ENCODE measurements at regions not wholly inside any gene's neighbourhood (a gene's known extent, or its start where the extent isn't known, plus 50 kb on each side); places are given as distances from the start of the nearest gene placed in this dataset.

DNA sequence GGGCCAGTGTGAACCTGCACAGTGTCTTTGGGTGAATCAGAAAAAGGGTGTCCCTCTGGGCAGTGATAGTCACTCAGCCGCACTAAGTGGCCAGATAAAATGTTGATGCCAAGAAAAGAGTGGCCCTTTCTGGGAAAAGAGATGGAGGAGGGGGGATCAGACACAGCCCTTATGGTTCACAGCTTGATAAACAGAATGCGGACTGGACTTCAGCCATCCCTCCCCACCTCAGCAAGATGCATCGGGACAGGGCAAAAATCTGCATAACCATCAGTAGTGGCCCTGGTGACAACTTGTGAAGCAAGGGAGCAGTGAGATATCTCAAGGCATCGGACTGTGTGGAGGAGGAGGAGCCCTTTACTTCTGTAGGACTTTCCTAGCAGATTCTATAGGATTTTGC, 353.8 kb upstream of the PLXNA2 start:
- FAIRE-seq: no peak

- FAIRE-seq: no peak
Measured at GRCh38 chr1:208599063-208599462, 354.9 kb upstream of the PLXNA2 start.

DNA sequence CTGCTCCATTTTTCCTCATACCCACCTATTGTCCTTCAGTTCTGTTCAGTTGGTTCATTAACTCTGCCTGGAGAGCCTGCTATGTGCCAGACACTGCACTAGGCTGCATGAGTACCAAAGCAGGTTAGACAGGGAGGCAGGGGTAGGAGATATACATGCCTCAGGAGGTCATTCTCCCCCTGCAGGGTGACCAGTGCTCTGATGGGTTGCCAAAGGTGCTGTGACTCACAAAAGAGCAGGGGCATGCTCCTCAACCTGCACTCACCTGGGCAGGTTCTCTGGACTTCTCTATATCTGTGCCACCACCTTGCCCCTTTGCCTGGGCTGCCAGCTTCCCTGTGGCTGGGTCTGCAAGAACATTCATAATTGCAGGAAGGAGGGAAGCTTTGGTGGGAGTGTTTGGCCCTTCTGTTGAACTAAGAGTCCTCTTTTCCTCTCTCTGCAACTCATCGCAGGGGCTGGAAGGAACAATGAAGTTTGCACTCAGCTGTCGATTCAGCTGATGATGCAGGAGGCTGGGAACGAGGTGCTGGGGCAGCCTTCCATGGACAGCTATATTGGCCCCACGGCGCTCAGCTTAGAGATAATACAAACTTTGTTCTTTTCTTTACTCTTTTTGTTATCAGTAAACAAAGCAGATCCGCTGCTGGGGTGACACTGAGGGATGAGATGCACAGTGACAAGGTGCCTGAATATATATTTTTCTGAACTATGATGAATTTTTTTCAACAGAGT, 356.4 kb upstream of the PLXNA2 start:
- FAIRE-seq: no peak

DNA sequence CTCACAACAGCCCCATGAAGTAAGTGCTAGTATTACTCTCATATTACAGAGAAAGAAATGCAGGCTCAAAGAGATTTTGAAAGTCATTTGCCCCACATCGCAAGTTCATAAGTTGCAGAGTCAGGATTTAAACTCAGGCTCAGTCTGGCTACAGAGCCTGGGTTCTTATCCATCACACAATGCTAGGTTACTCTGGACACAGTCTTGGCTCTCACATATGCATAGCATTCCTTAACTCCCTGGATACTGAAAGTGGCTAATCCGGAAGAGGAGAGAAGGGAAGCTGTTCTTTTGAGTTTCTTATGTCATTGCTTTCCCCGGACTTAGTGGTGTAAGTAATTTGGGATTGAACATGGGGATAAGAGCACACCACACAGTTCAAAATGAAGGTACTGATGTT, 357.4 kb upstream of the PLXNA2 start:
- no peak for FAIRE-seq

DNA sequence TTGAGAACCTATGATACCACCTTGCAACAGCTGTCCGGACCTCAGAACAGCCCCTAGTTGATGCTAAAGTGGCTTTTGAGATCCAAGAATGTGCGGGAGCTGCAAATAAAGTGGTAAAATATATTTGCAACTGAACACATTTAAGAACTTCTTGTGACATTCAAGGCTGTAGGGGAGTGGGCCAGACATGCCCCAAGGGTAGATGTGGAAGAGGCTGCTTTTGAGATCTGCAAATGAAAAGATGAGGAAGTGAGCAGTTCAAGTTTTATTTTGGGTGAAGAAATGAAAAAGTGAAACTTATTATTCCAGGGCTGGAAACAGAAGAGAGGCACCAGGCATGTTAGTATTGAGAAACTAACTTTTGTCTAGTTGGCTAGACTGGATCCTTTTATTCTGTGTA, 359.5 kb upstream of the PLXNA2 start:
- FAIRE-seq: no peak

DNA sequence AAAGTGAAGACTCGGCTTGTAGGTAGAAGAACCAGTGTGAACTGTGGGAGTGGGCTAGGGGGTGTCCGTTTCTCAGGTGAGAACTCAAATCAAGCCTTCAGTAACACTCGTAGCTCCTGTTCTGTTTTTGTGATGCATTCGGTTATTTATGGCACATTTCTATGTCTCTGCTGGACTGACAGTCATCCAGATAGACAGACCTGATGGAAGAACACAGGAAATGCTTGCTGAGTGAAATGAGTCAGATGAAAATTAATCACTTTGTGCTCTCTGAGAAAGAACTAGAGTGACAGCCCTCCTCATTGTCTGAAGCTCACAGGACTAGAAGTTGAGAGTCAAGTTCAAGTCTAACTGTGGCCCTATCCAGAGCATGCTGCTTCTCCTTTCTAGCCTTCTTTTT, 360.1 kb upstream of the PLXNA2 start:
- no peak for FAIRE-seq

- no peak for FAIRE-seq
Measured at GRCh38 chr1:208606959-208607358, 362.8 kb upstream of the PLXNA2 start.

GRCh38 chr1:208607616-208608015, 363.4 kb upstream of the PLXNA2 start:
- FAIRE-seq: no peak

GRCh38 chr1:208614610-208615009, 370.4 kb upstream of the PLXNA2 start:
- no peak for FAIRE-seq

GRCh38 chr1:208615371-208615770, 371.2 kb upstream of the PLXNA2 start:
- no peak for FAIRE-seq

DNA sequence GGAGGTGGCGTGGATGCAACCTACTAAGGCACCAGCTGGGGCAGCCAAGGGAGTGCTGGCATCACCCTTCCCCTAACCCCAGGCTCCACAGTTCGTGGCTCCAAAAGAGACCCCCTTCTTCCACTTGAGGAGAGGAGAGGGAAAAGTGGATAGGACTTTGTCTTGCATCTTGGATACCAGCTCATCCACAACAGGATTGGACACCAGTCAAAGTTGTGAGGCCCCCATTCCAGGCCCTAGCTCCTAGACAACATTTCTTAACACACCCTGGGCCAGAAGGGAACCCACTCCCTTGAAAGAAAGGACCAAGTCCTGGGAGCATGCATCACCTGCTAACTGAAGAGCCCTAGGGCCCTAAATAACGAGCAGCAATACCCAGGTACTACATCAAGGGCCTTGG, 372.6 kb upstream of the PLXNA2 start:
- FAIRE-seq: no peak

- no peak for FAIRE-seq
Measured at GRCh38 chr1:208628022-208628914, 384.1 kb upstream of the PLXNA2 start.

GRCh38 chr1:208631092-208631491, 386.9 kb upstream of the PLXNA2 start:
- no peak for FAIRE-seq

DNA sequence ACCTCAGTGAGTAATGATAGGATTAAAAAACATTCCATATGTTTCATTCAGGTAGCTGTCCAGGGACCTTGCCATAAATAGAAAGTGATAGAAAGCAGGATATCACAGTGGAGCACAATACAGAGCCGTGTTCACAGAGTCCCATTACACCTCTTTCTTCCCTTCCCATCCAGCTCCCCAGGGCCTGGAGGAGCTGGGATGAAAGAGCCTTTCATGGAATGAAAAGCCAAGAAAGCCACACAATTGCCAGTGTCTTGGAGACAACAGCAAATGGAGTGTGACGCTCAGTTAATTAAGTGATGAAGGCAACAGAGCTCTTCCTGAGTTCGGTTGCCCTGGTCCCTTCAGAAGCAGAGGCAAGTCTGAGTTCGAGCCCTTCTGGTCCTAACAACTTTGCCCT, 387.3 kb upstream of the PLXNA2 start:
- no peak for FAIRE-seq

- FAIRE-seq: no peak
Measured at GRCh38 chr1:208634346-208635140, 390.4 kb upstream of the PLXNA2 start.

- FAIRE-seq: no peak
Measured at GRCh38 chr1:208637181-208637580, 393.0 kb upstream of the PLXNA2 start.

GRCh38 chr1:208639382-208639781, 395.2 kb upstream of the PLXNA2 start:
- no peak for FAIRE-seq

DNA sequence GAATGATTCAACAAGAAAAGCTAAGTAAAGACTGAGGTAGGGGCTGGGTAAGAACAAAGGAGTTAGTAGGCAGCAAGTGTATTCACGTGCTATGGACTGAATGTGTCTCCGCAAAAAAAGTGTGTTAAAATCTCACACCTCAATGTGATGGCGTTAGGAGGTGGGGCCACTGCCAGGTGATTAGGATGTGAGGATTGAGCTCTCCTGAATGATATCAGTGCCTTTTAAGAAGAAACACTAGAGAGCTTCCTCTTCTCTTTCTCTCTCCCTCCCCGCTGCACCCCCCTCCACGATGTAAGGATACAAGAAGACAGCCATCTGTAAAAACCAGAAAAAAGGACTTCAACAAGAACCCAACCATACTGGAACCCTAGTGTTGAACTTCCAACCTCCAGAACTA, 396.1 kb upstream of the PLXNA2 start:
- no peak for FAIRE-seq

DNA sequence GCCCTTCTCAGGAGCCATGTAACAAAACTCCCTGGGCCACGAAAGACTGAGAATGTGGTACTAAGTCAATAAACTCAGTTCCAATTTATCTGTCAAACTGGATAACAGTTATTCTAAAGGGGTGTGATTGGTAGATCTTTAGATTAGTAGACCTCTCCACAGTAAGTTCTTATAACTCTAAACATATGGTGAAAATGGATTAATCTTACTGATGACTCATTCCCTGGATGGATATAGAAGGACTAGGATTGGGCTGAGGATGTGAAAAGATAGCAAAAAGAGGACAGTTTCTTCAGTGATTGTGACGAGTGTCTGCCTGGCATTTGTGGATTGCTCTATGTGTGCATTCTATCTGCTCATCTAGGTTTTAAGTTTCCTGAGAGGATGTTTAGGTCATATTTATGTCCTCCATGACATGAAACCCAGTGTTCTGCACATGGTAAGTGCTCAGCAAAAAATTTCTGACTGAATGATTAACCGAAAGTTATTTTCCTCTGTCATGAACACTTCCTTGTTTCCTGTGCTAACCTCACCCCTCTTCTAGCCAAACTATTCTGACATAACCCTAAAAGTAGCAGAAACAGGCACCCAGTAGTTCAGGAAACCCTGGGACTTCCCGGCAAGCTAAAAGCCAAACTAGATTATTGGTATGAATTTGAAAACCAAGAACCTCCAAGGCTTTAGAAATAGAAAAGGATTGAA, 397.5 kb upstream of the PLXNA2 start:
- no peak for FAIRE-seq

- FAIRE-seq: no peak
Measured at GRCh38 chr1:208643005-208643597, 398.9 kb upstream of the PLXNA2 start.

DNA sequence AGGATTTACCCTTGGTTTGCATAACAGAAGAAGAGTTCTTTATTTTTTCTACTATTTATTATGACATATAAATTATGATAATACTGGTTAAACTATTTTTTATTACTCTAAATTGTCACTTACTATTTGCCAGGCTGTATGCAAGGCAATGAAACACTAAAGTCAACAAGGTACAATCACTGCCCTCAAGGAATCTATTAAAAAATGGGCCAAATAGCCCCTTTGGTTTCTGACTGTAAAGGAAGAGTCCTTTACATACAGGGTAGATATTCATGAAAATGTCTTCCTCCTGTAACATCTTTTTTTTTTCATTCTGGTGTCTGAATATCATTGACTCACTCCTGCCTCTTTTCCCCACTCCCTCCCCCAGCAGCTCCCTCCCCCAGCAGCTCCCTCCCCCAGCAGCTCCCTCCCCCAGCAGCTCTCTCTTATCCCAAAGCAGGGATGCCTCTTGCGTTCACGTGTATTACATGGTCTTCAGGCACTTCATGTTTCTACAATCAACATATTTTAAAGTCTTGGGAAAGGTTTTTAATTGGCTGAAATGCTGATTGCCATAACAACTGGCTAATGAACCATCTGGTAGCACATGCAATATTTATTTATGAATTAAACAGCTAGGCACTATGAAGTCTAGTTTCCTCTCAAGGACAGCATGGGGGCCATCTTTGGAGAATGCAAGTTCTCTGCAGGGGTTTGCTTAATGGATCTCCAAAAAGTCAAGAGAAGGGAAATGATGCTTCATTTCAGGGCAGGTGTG, 400.4 kb upstream of the PLXNA2 start:
- FAIRE-seq: no peak

- FAIRE-seq: no peak
Measured at GRCh38 chr1:208646431-208646830, 402.2 kb upstream of the PLXNA2 start.
